Fibroblast of upper back skin (primary cell): ENCODE measurements at regions not wholly inside any gene's neighbourhood (a gene's known extent, or its start where the extent isn't known, plus 50 kb on each side); places are given as distances from the start of the nearest gene placed in this dataset.

Source experiments
- DNase-seq: peaks from one replicate; pipeline ENCODE4 v3.0.0-alpha.2; 2013

DNA sequence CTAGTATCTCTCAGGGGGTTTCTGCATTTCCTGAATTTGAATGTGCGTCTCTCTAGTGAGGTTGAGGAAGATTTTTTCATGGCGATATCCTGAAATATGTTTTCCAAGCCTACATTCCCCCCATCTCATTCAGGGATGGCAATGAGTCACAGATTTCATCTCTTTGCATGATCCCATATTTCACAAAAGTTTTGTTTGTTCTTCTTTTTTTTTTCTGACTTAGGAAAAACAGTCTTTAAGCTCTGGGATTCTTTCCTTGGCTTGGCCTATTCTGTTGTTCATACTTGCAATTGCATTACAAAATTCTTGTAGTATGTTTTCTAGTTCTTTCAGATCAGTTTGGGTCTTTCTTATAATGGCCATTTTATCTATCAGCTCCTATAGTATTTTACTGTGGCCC is 136.5 kb downstream of the DSEL start:
- DNase-seq: peak; percentile 62

- no peak for DNase-seq
Observed at GRCh38 chr18:67376372-67376771, 140.1 kb downstream of the DSEL start.

DNA sequence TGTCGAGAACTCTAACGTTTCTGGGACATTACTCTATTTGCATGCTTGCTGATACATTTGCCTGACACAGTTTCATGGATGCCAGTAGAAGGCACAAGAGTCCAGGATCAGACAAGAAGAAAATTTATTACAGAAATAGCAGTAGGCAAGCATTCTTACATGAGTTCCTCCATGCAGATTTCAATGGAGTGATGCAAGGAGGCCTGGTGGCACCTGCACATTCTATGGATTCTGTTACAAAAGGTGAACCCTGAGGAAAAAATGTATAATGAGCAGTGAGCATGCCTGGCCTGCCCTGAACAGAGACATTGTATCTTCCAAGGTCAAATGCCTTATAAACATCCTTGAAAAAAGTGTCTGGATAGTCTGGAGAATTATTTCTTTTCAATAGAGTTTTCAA is 142.9 kb downstream of the DSEL start:
- no peak for DNase-seq

GRCh38 chr18:67367540-67367939 is 149.0 kb downstream of the DSEL start:
- DNase-seq: peak; percentile 62

DNA sequence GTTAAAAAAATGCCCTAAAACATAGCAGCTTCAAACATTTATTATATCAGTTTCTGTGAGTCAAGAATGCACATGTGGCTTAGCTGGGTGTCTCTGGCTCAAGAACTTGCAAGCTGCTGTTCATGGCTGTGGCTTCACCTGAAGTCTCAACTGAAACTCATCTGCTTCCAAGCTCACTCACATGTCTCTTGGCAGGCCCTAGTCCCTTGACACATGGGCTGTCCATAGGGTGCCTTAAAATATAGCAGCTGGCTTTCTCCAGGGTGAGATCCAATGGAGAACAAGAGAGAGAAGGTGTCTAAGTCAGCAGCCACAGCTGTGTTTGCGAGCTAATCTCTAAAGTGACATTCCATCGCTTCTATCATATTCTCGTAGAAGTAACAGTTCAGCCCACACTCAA is 152.8 kb downstream of the DSEL start:
- DNase-seq: peak; percentile 2

- peak; percentile 51 for DNase-seq
Observed at GRCh38 chr18:67362906-67363305, 153.6 kb downstream of the DSEL start.

- peak; percentile 94 for DNase-seq
Observed at GRCh38 chr18:67359873-67360838, 156.4 kb downstream of the DSEL start.

GRCh38 chr18:67358947-67359346 is 157.6 kb downstream of the DSEL start:
- no peak for DNase-seq

GRCh38 chr18:67354692-67355091 is 161.8 kb downstream of the DSEL start:
- DNase-seq: no peak

DNA sequence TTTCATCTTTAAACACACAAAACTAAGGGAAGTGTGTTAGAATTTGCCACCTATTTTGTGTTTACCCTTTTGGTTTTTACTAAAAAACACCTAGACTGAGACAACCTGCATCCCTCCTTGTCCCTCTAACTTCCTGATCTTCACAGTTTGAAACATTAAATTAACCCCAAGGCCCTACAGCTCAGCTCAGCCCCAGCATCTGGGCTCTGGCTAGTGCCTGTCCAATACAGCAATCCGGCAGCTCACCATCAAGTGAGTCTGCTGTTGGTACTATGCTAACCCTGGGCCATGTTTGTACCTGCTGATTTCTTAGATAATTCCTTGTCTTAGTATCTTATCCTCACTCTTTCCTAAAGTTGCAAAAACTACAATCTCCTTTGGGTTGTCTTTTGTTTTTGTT is 162.4 kb downstream of the DSEL start:
- no peak for DNase-seq

DNA sequence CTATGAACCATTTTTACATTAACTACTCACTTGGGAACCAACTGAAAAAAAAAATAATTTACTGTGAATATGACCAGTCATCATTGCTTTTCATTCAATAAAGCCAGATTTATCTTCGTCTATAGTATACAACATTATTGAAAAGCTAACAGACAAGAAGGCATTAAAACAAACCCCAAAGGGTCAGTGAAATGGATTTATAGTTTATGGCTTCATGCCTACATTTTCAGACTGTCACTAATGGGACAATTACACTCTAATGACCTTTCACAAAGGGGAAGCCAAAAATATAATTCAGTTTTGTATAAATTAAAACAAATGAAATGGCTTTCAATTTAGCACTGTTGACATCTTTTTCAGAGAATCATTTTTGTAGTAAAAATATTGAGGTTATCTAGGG is 169.1 kb downstream of the DSEL start:
- no peak for DNase-seq

- no peak for DNase-seq
Observed at GRCh38 chr18:67342159-67342558, 174.4 kb downstream of the DSEL start.

DNA sequence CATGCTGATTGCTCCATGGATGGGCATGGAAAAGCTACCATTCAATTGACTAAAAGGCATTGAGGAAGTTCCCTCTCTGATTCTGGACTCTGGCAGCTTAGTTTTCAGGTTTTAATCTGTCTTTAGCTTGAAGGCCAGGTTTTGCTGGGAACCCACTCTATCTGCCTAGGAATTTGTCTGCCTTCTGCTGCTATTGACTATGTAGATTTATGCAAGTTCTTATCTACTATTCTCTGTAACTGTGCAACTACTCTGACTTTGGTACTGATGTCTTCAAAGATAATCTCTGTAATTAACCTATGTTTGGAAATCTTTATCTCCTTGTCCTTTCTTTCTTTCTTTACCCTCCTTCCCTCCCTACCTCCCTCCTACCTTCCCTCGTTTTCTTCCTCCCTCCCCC is 178.8 kb downstream of the DSEL start:
- DNase-seq: no peak

GRCh38 chr18:67331857-67332256 is 184.7 kb downstream of the DSEL start:
- DNase-seq: no peak

GRCh38 chr18:67319109-67319508 is 197.4 kb downstream of the DSEL start:
- no peak for DNase-seq

- DNase-seq: peak; percentile 59
Observed at GRCh38 chr18:67318651-67319050, 197.9 kb downstream of the DSEL start.

DNA sequence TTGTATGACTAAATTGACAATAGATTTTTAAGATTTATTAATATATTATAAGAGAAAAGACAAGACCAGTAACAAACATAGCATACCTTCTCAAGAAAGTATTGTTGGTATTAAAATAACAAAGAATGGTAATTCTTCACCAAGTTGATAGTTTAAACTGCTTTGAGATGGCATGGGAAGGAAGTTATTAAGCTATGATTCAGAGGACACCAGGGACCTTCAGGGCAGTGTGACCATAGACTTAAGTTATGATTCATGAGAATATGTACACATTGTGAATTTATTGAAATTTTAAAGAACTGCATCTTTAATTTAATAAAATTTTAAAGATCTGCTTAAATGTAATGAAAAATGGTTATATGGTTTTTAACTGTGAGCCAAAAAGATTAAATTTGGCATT is 205.7 kb downstream of the DSEL start:
- peak; percentile 45 for DNase-seq

GRCh38 chr18:67308819-67309218 is 207.7 kb downstream of the DSEL start:
- DNase-seq: no peak

GRCh38 chr18:67305466-67305865 is 211.1 kb downstream of the DSEL start:
- no peak for DNase-seq

- peak; percentile 35 for DNase-seq
Observed at GRCh38 chr18:67302043-67302442, 214.5 kb downstream of the DSEL start.

- peak; percentile 12 for DNase-seq
Observed at GRCh38 chr18:67301592-67301991, 214.9 kb downstream of the DSEL start.

- no peak for DNase-seq
Observed at GRCh38 chr18:67300498-67300897, 216.0 kb downstream of the DSEL start.

DNA sequence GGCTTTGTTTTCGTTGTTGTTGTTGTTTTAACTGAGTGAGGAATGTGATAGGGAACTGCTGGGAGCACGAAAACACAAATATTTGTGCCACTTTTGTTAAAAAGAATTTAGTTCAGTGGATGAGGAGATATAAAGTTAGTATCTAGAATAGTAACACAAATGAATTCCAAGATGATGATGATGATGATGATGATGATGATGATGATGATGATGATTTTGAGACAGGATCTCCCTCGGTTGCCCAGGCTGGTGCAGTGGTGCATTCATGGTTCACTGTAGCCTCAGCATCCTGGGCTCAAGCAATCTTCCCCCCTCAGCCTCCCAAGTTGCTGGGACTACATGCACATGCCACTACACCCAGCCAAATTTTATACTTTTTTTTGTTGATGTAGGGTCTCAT is 223.7 kb downstream of the DSEL start:
- DNase-seq: no peak

DNA sequence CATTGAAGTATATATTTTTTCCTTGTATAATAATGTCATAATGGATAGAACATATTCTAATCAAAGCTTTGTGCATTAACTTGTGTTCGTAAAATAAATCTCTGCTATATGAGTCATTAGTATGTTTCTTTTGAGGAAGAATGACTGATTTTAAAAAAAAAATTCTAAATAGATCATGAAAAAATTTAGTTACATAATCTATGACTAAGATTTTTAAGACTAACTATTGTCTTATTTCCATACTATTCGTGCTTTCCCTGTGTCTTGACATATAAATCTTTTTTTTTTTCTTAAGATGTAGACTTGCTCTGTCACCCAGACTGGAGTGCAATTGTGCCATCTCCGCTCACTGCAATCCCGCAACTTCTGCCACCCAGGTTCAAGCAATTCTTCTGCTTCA is 226.1 kb downstream of the DSEL start:
- peak; percentile 5 for DNase-seq

GRCh38 chr18:67285583-67285982 is 230.9 kb downstream of the DSEL start:
- DNase-seq: no peak
